ENCODE measurements at regions not wholly inside any gene's neighbourhood (a gene's known extent, or its start where the extent isn't known, plus 50 kb on each side); places are given as distances from the start of the nearest gene placed in this dataset.
"Not testable (repeated sequence)": the region's sequence is repeated elsewhere in the genome, so short reads cannot be mapped to it uniquely, and the experiment has no call there.

- in situ Hi-C loops (cut with HindIII; ENCODE audit: low sequenced_read_pairs): loop anchor here (10.0 kb wide), 1 partner anchor 69 kb away; no protein-coding TSS in a partner anchor
These were observed 163.2 kb upstream of the SPRED2 start for GRCh38 chr2:65595630-65596029.

- in situ Hi-C loops (cut with HindIII; ENCODE audit: low sequenced_read_pairs): loop anchor here (5.0 to 10.0 kb wide), 2 partner anchors 71 to 138 kb away; no protein-coding TSS in a partner anchor
These were observed 161.8 kb upstream of the SPRED2 start for GRCh38 chr2:65594150-65594549.

DNA sequence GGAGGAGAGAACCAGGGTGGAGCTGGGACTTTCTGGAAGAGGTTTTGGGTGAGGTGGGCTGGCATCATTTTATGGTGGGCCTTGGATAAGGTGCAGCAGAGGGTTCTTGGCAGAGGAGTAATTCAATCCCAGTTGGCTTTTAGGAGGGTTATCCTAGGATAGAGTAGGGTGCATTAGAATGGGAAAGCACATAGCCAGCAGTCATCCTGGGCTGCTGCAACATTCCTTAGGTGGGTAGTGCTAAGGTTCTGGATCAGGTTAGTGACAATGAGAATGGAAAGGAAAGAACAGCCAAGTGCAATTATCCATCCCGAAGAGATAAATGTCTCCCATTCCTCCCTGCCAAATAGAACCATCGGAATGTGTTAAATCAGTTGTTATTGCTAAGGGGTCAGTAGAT, 157.3 kb upstream of the SPRED2 start:
- in situ Hi-C loops (cut with HindIII; ENCODE audit: low sequenced_read_pairs): loop anchor here (5.0 to 10.0 kb wide), 2 partner anchors 75 to 143 kb away; no protein-coding TSS in a partner anchor

DNA sequence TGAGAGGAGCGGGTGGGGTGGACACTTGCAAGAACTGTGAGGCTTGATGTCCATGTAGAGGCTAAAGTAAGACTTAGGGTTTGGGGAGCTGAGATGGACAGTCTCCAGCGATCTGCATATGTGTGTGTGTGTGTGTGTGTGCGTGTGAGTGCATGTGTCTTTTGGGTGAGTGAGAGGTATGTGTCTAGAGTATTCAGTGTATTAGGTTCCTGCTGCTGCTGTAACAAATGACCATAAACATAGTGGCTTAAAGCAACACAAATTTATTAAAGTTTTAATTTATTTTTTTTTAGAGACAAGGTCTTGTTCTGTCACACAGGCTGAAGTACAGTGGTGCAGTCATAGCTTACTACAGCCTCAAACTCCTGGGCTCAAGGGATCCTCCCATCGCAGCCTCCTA, 155.4 kb upstream of the SPRED2 start:
- in situ Hi-C loops (cut with HindIII; ENCODE audit: low sequenced_read_pairs): no loop called here

DNA sequence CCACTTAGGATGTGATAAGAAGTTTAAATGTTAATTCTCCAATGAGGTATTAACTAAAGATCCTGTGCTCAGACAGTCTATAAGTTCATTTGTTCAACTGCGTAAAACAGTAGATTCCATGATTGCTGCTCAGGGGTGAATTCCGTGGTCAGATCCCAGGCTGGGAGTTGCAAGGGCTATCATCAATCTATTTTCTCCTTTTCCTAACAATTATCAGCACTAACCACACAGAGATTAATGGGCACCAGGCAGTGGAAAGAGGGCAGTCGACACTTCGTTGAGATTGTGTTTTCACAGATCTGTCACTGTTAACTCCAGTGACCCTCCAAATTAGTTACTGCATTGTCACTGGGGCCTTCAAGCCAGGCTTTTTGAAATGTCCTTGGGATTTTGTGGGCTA, 154.1 kb upstream of the SPRED2 start:
- in situ Hi-C loops (cut with HindIII; ENCODE audit: low sequenced_read_pairs): no loop called here

GRCh38 chr2:65583061-65583460, 150.7 kb upstream of the SPRED2 start:
- in situ Hi-C loops (cut with HindIII; ENCODE audit: low sequenced_read_pairs): no loop called here

- in situ Hi-C loops (cut with HindIII; ENCODE audit: low sequenced_read_pairs): no loop called here
These were observed 150.0 kb upstream of the SPRED2 start for GRCh38 chr2:65582364-65582763.

GRCh38 chr2:65580824-65581223, 148.4 kb upstream of the SPRED2 start:
- in situ Hi-C loops (cut with HindIII; ENCODE audit: low sequenced_read_pairs): no loop called here

GRCh38 chr2:65579506-65580235, 147.3 kb upstream of the SPRED2 start:
- in situ Hi-C loops (cut with HindIII; ENCODE audit: low sequenced_read_pairs): no loop called here

- in situ Hi-C loops (cut with HindIII; ENCODE audit: low sequenced_read_pairs): no loop called here
These were observed 145.3 kb upstream of the SPRED2 start for GRCh38 chr2:65577654-65578053.

DNA sequence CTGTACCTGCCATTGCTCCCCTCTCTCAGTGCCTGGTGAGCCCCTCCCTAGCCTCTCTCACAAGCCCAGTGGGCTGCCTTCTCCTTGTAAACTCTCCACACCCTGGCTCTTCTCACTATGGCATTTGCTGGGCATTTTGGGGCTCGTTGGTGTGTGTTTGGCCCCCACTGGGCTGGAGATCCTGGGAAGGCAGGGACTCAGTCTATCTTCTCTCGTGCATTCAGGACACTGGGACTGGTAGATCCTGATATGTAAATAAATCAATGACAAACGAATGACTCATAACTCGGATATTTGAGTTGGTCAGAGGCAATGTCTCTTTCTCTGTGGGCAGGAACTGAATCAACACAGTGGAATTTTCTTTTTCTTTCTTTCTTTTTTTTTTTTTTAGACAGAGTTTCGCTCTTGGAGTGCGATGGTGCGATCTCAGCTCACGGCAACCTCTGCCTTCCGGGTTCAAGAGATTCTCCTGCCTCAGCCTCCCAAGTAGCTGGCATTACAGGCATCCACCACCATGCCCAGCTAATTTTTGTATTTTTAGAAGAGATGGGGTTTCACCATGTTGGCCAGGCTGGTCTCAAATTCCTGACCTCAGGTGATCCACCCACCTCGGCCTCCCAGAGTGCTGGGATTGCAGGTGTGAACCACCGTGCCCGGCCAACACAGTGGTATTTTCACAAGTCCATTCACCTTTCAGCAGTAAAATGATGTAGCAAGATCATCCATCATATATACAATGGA, 144.6 kb upstream of the SPRED2 start:
- in situ Hi-C loops (cut with HindIII; ENCODE audit: low sequenced_read_pairs): no loop called here

DNA sequence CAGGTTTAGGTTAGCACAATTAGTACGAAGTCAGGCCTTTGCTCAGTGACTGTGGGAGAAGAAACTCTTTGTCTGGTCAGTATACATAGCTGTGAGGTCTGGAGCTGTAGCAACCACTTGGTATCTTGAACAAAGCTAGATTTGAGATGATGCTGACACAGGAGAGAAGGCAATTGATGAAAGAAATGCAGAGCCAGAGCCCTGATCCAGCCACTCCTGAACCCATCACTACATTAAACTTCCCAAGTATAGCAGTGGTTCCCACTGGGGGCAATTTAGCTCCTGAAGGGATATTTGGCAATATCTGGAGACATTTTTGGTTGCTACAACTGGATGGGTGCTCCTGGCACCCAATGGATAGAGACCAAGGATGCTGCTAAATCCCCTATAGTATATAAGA, 143.9 kb upstream of the SPRED2 start:
- in situ Hi-C loops (cut with HindIII; ENCODE audit: low sequenced_read_pairs): no loop called here

GRCh38 chr2:65574993-65575392, 142.6 kb upstream of the SPRED2 start:
- in situ Hi-C loops (cut with HindIII; ENCODE audit: low sequenced_read_pairs): no loop called here

- in situ Hi-C loops (cut with HindIII; ENCODE audit: low sequenced_read_pairs): not testable (repeated sequence)
These were observed 136.4 kb upstream of the SPRED2 start for GRCh38 chr2:65568656-65569440.

GRCh38 chr2:65566617-65567016, 134.2 kb upstream of the SPRED2 start:
- in situ Hi-C loops (cut with HindIII; ENCODE audit: low sequenced_read_pairs): no loop called here

DNA sequence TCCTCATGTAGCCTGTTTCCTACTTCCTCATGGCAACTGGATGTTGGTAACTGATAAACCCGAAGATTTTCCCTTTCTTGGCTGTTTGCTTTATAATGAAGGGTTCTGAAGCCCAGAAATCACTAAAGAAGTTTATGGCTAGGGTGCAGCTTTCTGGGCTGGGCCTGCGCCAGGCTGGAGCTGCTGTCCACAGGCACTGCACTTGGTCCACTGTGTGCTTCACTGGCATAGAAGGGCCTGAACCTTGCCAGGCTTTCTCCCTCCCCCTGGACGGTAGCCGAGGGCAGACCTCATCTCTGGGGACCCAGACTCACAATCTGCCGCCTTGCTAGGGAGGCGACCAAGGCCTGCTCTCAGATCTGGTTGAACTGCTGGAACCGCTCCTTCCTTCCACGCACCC, 133.3 kb upstream of the SPRED2 start:
- in situ Hi-C loops (cut with HindIII; ENCODE audit: low sequenced_read_pairs): no loop called here

DNA sequence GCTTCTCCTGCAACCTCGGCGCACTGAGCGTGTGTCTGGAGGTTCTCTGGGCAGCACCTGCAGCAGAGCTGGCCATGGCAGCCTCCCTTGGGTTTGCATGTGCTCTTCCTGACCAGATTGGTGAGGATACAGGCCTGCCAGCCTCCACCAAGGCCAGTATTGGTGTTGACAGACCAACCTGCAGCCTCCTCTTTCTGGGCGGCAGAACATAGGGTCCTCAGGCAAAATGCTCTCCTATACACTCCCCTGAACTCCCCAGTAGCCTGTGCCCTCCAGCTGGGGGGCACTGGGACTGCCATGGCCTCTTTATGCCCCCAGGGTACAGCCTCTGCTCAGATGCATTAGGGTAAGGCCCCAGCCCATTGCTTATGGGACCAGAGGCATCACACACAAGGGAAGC, 131.9 kb upstream of the SPRED2 start:
- in situ Hi-C loops (cut with HindIII; ENCODE audit: low sequenced_read_pairs): no loop called here

- in situ Hi-C loops (cut with HindIII; ENCODE audit: low sequenced_read_pairs): no loop called here
These were observed 130.5 kb upstream of the SPRED2 start for GRCh38 chr2:65562890-65563289.

- in situ Hi-C loops (cut with HindIII; ENCODE audit: low sequenced_read_pairs): no loop called here
These were observed 126.3 kb upstream of the SPRED2 start for GRCh38 chr2:65558743-65559142.

GRCh38 chr2:65557616-65558573, 125.5 kb upstream of the SPRED2 start:
- in situ Hi-C loops (cut with HindIII; ENCODE audit: low sequenced_read_pairs): no loop called here

Data from DLD1 (cell line).